Neutrophil (primary cell): ENCODE measurements at regions not wholly inside any gene's neighbourhood (a gene's known extent, or its start where the extent isn't known, plus 50 kb on each side); places are given as distances from the start of the nearest gene placed in this dataset.

Source experiments
- H3K27ac ChIP-seq: fragments of 200-600 bp; sonication (generic); 2 replicates; pipeline ENCODE4 v1.5.1; 2016; ENCODE audit warnings: mild to moderate bottlenecking, moderate library complexity
- H3K27me3 ChIP-seq: fragments of 200-600 bp; sonication (generic); 2 replicates; pipeline ENCODE4 v1.6.0; 2016; ENCODE audit warnings: mild to moderate bottlenecking
- H3K36me3 ChIP-seq: fragments of 200-600 bp; sonication (generic); 2 replicates; pipeline ENCODE4 v1.5.1; 2017
- H3K4me1 ChIP-seq, 2 experiments: fragments of 200-600 bp in 1 of 2; sonication (generic) in 1 of 2; 1 replicate in 1 of 2; 2 replicates in 1 of 2; pipeline versions ENCODE4 v1.5.1 to v1.6.1; 2013 to 2016; ENCODE audit warnings: low read depth in 1 of 2, low read length in 1 of 2, mild to moderate bottlenecking in 1 of 2, moderate library complexity in 1 of 2; ENCODE audit not compliant: control insufficient read depth in 1 of 2, insufficient read depth in 1 of 2
- H3K4me3 ChIP-seq, 2 experiments: fragments of 200-600 bp in 1 of 2; sonication (generic) in 1 of 2; 1 replicate in 1 of 2; 2 replicates in 1 of 2; pipeline ENCODE4 v1.5.1; 2013 to 2016; ENCODE audit warnings: low read depth in 1 of 2, low read length in 1 of 2, mild to moderate bottlenecking in 1 of 2, moderate library complexity in 1 of 2
- H3K9me3 ChIP-seq: fragments of 200-600 bp; sonication (generic); 2 replicates; pipeline ENCODE4 v1.5.1; 2016
- TF ChIP-seq, protein P1 (sequence below): fragments of 200-600 bp; sonication (generic); IDR thresholded peaks from 2 replicates; pipeline ENCODE4 v1.5.1; 2016; ENCODE audit warnings: antibody characterized with exemption

DNA sequence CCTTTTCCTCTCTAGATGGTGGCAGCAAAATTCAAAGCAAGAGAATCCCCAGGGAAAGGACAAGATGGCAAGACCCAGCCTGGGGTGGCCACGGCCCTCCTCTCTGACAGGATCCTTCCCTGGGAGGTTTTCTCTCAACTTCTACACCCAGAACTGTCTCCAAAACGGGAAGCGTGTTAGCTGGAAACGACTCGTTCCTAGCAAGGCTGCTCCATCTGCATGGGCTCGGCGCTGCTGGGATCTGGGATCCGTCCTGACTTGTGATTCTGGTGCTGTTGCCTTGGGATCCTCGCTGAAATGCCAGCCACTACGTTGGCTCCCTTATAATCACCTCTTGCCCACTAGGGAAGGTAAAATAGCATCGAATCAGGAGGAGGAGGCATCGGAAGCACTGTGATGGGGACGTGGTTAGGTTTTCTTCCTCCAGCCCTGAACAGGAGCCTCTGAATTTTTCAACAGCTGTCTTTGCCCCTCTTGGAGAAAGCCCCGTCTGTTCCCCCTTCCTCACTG lies 514.8 kb upstream of the MYT1L start:
- TF ChIP-seq, protein P1, sequence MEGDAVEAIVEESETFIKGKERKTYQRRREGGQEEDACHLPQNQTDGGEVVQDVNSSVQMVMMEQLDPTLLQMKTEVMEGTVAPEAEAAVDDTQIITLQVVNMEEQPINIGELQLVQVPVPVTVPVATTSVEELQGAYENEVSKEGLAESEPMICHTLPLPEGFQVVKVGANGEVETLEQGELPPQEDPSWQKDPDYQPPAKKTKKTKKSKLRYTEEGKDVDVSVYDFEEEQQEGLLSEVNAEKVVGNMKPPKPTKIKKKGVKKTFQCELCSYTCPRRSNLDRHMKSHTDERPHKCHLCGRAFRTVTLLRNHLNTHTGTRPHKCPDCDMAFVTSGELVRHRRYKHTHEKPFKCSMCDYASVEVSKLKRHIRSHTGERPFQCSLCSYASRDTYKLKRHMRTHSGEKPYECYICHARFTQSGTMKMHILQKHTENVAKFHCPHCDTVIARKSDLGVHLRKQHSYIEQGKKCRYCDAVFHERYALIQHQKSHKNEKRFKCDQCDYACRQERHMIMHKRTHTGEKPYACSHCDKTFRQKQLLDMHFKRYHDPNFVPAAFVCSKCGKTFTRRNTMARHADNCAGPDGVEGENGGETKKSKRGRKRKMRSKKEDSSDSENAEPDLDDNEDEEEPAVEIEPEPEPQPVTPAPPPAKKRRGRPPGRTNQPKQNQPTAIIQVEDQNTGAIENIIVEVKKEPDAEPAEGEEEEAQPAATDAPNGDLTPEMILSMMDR = no peak
- H3K4me1 ChIP-seq = no peaks in the 10 kb centered on the region
- no peak overlapping the region for H3K4me3 ChIP-seq
- no peaks in the 10 kb centered on the region for H3K36me3 ChIP-seq
- no peak overlapping the region for H3K27ac ChIP-seq
- H3K27me3 ChIP-seq = peaks cover 14% of the 10 kb centered on the region
- H3K9me3 ChIP-seq = no peaks in the 10 kb centered on the region

DNA sequence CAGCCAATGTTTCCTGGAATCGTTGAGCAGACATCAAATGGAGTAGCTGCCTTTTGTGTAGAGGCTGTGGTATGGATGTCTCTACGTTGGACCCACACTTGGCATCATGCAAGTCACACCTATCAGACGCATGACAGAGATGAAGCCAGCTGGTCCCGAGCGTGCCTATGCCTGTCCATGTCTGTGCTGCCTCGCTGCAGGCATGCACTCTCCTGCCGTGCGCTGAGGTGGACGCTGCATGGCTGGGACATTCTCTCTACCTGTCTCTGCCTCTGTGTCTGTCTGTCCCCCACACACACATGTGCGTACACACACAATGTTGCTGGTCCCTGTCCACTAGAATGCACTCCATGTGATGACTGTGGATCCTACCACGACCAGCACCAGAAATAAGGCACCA lies 514.2 kb upstream of the MYT1L start:
- Histone ChIP-seq H3K27me3 (peaks cover 14% of the 10 kb centered on the region), H3K4me3 (no peak overlapping the region), H3K4me1 (no peaks in the 10 kb centered on the region), H3K9me3 (no peaks in the 10 kb centered on the region), H3K27ac (no peak overlapping the region), H3K36me3 (no peaks in the 10 kb centered on the region)
- TF ChIP-seq, protein P1 = no peak

DNA sequence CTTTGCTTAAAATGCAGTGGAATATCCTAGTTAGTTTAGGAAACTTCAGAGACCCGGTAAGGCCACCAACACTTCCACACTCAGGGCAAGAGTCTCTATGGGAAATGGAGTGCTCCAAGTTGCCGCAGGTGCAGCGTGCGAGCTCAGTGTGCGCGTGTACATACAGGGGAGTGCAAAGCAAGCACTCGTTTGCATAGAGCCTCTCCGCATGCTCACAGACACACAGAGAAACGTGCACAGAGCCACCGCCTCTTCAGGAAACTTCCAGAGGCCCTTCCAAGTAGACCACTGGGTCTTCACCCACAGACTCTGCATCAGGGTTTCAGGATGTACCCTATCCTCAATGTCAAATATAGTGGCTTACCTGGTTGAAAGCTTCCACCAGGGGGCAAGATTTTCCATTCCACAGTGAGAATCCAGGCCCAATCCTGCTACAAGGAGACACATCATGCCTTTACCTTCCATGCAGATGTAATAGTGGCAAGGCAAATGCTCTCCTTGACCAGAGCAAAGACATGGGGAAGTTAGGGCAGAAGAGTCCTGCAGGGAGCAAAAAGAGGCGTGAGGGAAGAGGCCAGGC lies 513.0 kb upstream of the MYT1L start:
- Histone ChIP-seq H3K27me3 (peaks cover 14% of the 10 kb centered on the region), H3K4me1 (no peaks in the 10 kb centered on the region), H3K27ac (no peak overlapping the region), H3K4me3 (no peak overlapping the region), H3K36me3 (no peaks in the 10 kb centered on the region), H3K9me3 (no peaks in the 10 kb centered on the region)
- TF ChIP-seq, protein P1 = no peak

DNA sequence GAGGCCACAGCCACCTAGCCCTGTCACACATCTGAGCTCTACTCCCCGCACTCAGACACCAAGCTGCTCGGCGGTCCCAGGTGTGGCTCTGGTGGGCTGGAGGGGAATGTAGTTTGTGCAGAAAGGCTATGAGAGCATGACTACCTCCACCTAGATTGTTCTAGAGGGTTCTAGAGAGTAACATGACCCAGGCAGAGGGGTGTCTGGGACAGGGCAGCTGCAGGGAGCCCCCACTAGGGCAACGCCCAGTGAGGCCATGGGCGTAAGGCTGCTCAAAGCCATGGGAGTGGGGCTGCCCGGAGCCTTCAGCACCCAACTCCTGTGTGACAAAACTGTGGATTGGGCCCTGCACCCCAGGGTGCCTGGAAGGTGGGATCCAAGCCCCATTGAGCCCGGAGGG lies 511.4 kb upstream of the MYT1L start:
- TF ChIP-seq, protein P1 = no peak

DNA sequence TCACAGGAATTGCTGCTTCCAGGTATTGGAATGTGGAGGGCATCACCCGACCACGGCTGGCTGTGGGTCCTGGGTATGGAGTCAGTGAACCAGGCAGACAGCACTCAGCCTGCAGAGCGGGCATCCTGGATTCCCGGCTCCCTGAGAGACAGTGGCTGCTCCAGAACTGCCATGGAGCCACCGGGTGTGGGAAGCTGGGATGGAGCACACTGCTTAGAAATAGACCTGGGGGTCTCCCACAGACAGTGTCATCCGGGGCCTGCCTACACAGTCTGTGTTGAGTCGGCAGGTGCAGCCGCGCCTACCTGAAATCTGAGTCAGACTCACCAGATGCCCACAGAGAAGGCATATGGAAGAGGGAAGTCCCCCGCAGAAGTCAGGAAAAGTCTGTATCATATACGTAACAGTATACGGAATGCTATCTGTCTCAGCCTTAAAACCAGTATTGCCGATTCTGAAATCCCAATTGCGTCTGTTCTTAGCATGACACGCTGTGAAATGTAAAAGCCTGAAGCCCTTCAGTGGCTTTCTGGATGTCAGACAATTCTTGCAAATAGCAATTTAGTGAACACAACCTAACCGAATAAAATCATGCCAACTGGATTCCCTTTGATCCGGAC lies 509.7 kb upstream of the MYT1L start:
- H3K9me3 ChIP-seq = no peaks in the 10 kb centered on the region
- H3K36me3 ChIP-seq = no peaks in the 10 kb centered on the region
- no peaks in the 10 kb centered on the region for H3K27me3 ChIP-seq
- H3K4me1 ChIP-seq = no peaks in the 10 kb centered on the region
- TF ChIP-seq, protein P1 = no peak
- no peak overlapping the region for H3K27ac ChIP-seq
- no peak overlapping the region for H3K4me3 ChIP-seq

More for the DNA sequence above, 511.4 kb upstream of the MYT1L start:
- Histone ChIP-seq H3K36me3 (no peaks in the 10 kb centered on the region), H3K4me1 (no peaks in the 10 kb centered on the region), H3K27ac (no peak overlapping the region), H3K27me3 (peaks cover 12% of the 10 kb centered on the region), H3K4me3 (no peak overlapping the region), H3K9me3 (no peaks in the 10 kb centered on the region)
